Fibroblast of skin of left quadriceps (primary cell): ENCODE measurements at regions not wholly inside any gene's neighbourhood (a gene's known extent, or its start where the extent isn't known, plus 50 kb on each side); places are given as distances from the start of the nearest gene placed in this dataset.
A peak's percentile ranks its signal among the peaks of the same experiment; 100 is the strongest.
"Not testable (repeated sequence)": the region's sequence is repeated elsewhere in the genome, so short reads cannot be mapped to it uniquely, and the experiment has no call there.

Experiments
- DNase-seq, 2 experiments: peaks; one replicate each; pipeline ENCODE4 v3.0.0-alpha.2; 2013; ENCODE audit warnings: low read depth in 2 of 2

GRCh38 chr2:129922571-129923264 is 56.7 kb upstream of the RAB6C start:
- DNase-seq, result no peak

GRCh38 chr2:129923265-129924091 is 56.0 kb upstream of the RAB6C start:
- DNase-seq, result peak in 1 of 2 experiments; percentile 11

- DNase-seq, result not testable (repeated sequence)
Observed at GRCh38 chr2:129924115-129924514, 55.4 kb upstream of the RAB6C start.

- DNase-seq, result no peak
Observed at GRCh38 chr2:129925381-129925780, 54.1 kb upstream of the RAB6C start.

- DNase-seq, result no peak
Observed at GRCh38 chr2:129927696-129928095, 51.8 kb upstream of the RAB6C start.

GRCh38 chr2:129929321-129930290 is 49.9 kb upstream of the RAB6C start:
- DNase-seq, result no peak
